Activated CD4-positive, alpha-beta T cell treated with anti-CD3 and anti-CD28 coated beads, Interleukin-2, Interleukin-4, amounts not matched to agents 100 ng/mL and 50 ng/mL, durations not matched to agents 16 hours and 8 hours (primary cell): ENCODE measurements at regions not wholly inside any gene's neighbourhood (a gene's known extent, or its start where the extent isn't known, plus 50 kb on each side); places are given as distances from the start of the nearest gene placed in this dataset.
A peak's percentile ranks its signal among the peaks of the same experiment; 100 is the strongest.

ENCODE experiments used
- DNase-seq: peaks from one replicate; pipeline ENCODE4 v3.0.0-alpha.2; 2020; ENCODE audit warnings: low spot score

DNA sequence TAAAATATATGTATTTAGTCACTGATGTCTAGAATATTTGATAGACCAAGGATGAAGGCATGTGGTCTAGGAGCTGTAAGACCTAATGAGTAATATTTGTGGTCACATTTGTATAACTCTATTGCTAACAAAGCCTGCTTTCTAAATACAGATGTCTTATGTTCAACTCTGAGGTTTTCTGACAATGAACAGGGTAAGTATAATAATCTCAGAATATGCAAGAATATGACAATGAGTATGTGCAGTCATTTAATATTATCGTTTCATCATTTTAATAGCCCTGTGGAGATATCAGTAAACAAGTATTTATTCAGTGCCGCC, 389.6 kb downstream of the LRIG3 start:
- DNase-seq: no peak

DNA sequence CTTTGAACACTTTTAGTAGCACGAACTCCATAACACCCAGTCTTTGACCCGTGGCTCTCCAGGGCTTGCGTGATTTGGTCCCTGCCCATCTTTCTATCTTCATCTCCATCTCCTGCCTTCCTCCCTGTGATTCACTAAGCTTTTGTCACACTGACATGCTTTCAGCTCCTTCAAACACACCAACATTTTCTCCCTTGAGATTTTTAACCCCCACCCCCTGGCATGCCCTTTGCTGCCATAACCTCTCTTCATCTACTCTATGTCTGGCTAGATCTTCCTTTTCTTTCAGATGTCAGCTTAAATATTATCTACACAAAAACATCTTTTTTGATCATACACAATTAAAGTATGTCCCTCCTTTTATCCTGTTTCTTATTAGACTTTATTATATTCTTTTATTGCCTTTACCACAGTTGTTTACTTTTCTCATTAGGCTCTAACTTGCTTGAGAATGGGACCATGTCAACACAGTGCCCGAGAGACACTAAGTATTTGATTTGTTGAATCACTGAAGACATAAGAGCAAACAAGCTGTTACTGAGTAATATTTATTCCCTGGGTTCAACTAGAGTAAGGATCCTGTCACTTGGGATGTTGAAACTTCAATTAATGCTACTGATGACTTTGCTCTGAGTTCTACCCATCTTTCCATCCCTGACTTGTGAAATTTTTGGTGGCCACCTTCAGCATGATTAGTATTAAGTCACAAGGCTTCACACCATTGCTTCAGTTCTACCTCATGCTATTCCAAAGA, 387.3 kb downstream of the LRIG3 start:
- no peak for DNase-seq

DNA sequence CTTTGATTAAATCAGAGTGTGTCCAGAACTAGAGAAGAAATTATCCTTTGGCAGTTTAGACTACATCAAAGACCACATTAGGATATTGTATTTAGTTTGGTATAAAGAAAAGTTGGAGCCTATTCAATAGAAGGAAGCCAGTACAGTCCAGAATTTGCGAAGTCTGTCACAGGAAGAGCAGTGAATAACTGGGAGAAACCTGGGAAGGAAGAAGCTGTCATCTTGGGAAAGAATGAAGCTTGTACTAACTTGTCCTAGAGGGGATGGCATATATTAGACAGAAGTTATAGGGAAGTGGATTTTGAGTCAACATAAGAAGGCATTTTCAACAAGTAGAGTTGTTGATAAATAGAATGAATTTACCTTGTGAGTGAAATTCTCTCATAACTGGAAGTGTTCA, 386.7 kb downstream of the LRIG3 start:
- DNase-seq: no peak

DNA sequence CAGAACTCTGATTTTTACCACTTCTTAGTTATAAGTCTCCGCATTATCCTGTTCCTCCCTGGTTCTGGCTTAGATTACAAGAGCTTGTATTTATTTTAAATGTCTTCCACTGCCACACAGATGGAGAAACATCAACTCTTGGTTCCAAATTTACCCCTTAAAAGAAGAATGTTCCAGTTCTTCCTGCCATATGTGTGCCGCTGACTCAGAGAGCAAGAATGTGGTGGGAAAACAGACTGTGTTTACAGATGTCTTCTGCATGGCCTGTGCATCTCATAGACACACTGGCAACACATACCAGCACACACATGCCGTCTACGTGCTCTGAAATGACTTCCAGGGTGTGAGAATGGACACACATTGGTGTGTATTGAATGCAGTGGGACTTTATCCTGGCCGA, 383.0 kb downstream of the LRIG3 start:
- DNase-seq: no peak

DNA sequence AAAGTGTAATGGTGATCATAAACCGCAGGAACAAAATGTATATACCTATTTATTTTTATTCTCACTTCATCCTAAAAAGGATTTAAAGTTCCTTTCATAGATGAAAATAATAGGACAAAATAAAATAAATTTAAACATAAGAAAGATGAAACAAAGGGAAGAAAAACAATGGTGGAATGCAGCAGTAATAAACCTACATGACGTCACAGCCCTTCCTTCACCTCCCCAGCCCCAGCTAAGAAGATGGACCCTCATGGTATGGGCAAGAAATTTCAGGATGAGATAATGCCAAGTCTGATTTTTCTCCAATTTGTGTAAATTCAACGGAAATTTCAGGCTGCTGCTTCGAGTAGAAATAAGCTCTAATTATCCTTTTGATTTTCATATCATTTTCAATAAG, 381.0 kb downstream of the LRIG3 start:
- no peak for DNase-seq

DNA sequence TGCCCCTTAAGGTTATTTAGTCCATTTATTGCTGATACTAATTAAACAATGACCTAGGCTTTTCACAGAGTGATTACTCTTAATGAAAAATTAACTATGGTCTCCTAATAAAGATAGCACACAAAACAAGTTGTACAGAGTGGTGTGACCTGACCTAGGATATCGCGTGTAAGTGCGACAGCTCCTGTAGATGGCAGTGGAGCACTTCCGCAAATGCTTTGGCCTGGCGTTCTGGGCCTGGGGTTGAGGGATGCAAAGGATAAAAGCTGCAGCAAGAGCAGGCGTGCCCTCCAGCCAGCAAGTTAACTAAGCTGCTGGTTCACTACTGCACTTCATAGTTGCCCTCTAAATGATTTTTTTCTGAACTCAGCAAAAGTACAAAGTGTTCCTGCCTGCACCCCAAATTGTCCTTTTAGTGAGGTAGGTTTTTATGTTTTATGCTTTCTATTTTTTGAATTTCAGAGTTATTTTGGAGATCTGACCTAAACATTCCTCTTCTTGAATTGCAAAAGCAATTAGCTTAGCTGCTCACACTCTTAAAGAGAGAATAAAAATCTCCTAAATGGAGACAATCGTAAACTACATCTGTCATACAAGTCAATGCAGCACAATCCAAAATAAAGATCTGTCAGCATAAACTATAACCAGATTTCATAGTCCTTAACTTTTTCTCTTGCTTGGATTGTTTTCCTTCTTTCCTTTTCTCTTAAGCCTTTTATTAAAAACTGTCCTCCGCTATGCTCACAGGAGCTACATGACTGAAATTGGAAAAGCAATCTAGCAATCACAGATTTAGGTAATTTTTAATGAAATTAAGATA, 379.6 kb downstream of the LRIG3 start:
- peak; percentile 27 for DNase-seq

DNA sequence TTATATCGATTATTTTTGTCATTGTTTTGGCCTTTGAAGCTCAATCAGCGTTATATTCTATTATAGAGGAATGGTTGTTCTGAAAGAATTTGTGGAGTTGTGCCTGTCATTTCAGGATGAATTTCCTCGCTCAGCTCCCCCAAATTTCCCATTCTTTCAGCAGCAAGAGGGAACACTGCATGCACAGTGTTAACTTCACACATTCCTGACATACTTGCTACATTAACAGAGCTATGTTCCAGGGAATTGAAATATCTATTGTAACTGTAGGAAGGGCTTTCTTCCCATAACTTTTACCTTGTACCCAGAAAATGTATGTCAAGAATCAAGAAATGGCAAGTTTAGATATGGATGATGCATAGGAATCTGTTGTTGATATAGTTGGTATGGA, 379.0 kb downstream of the LRIG3 start:
- DNase-seq: no peak

DNA sequence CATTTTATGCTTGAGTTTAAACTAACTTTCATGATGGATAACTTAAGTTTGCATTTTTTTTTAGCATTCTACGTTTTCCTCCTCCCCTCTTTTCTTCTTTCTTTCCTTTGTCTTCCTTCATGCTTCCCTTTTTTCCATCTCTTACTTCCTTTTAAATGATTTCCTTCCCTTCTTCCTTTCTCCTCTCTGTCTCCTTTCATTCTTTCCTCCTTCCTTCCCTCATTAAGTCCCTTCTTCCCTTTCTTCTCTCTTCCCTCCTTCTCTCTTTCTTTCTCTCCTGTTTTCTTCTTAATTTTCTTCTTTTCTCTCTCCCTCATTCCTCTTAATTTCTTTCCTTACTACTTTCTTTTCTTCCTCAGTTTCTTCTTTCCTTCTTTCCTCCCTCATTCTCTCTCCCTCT, 376.0 kb downstream of the LRIG3 start:
- no peak for DNase-seq

DNA sequence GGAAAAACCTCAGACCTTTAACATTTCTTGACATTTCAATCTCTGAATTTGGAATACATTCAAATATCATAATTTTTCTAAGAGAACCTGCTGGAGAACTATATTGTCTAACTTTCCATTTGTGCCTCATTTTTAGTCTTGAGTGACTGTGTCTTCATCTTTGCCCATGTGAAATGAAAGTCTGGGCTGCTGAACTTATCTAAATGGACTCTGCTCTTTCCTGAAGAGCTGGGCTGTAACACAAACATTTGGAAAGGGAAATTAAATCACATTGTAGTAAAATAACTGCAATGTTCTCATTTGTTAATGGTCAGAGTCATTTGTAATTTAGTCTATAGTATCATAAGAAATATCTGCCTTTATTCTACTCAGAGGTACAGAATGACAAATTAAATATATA, 373.1 kb downstream of the LRIG3 start:
- no peak for DNase-seq

DNA sequence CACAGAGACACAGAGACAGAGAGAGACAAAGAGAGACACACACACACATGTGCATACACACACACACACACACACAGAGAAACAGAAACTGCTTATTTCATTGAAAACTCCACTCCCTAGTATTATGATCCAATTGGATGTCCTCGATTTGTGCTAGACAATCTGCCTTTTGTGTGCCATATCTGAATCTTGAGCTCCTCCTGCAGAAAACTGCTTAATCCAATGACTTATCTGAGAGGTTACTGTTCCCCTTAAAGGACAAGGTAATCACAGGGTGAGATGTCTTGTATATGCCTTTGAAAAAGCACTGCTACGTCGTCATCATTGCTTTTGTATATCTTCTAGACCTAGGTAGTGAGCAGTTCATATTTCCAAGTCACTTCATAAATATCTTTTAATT, 371.5 kb downstream of the LRIG3 start:
- DNase-seq: no peak

DNA sequence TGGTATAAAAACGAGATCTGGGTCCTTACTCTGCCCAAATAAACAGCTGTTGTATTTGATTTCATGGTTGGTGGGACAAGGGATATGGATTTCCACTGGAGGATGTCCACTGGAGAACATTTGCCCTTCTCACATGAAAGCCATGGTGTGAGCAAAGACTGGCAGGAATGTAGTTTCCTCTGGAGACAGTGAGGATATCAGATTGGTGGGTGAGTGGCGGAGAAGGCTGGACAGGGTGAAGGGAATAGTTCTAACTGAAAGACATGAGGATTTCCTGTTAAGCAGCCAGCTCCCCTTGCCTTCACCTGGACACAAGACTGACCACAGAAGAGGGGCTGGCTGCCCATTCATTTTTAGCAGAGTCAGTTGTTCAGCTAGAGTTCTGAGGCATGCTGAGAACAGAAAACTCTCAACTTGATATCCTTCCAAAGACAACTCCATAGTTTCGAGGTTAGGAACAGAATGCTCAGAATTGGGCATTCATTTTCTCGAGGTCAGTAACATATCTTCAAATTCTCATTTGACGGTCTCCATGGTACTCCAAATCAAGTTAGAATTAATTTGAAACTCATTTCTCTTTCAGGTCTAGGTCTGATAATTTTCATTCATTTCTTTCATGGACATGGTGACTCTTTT, 365.7 kb downstream of the LRIG3 start:
- no peak for DNase-seq

DNA sequence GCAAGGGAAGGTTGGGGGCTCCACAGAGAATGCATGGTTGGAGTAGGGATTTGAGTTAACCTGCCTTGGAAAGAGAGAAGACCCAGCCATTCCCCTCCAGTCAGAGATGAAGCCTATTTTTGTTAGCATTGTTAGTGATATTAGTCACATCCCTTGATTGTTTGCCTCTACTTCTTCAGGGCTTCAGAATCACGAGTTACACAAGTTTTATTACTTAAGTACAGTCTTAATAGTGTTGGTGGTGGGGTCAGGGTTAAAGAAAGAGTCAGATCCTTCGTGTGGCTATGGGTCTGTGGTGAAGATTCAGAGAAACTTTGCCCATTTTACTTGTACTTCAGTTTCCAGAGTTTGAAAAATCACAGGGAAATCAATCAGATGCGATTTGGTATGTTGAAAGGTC, 363.1 kb downstream of the LRIG3 start:
- DNase-seq: no peak

DNA sequence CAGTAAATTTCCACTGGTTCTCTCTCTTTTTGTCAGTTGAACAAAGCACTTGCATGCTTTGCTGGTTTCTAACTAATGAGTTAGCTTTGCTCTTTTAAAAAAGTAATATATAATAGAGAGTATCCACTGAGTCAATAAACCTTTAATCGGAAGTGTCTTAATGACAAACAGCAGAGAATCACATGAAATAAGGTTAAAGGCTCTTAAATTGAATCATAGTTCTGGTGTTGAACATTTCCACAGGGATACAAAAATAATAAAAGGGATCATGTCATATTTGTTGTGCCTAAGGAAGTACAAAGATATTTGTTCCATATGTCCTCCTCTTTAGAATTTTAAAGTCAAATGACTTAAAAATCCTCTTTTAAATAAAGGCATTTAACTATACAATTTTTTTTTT, 362.6 kb downstream of the LRIG3 start:
- DNase-seq: no peak

DNA sequence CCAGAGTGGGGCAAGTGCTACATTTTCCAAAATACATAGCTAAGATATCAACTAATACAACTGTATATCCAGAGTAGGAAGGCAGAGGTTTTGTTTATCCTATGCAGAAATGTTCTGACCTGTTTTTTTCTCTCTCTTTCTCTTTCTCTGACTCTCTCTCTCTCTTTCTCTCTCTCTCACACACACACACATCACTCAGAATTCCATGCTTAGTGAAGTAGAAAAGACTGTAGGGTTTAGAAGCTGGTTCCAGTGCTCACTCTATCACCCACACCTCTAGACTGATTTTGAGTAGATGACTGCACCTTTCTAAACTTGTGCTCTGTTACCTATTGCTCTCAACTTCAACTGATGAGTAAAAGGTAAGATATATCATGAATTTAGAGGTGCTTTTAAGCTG, 356.7 kb downstream of the LRIG3 start:
- no peak for DNase-seq

DNA sequence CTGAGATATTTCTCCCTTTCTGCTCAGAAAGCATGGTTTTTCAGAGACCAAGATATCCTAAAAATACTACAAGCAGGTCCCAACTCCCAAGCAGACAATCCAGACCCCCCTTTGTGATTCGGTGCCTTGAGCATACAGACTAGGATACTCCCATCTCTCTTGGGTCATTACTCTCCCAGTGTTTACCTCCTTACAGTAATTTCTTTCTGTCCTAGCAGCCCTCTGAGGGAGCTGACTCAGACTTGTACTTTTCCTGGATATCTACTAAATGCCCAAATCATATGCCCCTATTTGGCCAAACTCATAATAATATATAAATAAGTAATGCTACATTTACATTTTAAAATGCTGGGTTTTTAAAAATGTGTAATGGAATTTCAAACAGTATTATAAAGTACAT, 355.6 kb downstream of the LRIG3 start:
- no peak for DNase-seq

DNA sequence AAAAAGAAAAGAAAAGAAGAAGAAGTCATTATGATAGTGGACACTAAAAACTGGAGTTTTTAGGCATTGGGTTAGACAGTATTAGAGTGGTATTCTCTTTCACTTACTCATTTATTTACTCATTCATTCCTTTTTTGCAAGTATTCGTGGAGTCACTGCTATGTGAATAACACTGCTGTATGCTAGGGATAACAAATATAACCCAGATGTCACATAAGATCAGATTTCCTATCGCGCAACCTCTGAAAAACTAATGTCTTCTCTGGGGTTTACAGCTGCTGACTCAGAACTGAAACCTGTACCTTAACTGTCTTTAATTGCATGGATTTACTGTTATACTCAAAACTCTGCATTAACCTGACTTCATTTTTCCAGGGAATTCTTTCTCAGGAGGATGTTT, 353.7 kb downstream of the LRIG3 start:
- no peak for DNase-seq

DNA sequence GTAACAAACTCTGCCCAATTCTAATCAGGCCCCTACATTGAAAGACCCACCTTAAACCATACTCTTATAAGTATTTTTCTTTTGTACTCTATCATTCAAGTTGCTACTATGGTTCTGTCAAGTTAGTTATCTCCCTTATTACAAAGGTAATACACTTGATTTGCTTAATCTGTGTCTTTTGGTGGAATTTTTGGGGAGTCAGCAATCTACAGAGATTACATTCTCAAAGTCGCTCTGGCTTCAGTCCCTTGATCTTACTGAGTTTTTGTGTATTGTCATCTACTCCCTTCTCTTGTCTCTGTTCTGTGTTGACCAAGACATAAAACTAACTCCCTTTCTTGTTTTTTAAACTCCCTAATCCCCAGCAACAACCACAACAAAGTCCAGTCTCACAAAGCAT, 353.1 kb downstream of the LRIG3 start:
- DNase-seq: no peak

DNA sequence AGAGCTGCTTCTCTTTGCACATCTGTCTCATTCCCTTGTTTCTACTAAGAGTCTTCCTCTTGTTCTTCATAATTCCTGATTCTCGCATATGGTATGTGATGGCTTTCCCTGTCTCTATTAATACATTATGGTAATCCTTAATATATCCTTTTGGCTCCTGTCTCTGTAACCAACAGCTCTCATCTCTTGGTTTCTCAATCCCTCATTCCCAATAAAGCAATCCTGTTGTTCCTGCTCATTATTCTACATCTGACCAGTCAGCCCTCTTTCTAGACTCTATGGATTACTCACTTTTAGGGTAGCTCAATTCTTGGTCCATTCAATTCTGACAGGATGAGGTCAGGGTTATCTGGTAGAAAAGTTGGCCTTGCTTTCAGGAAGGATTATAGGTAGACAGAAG, 349.9 kb downstream of the LRIG3 start:
- DNase-seq: no peak

DNA sequence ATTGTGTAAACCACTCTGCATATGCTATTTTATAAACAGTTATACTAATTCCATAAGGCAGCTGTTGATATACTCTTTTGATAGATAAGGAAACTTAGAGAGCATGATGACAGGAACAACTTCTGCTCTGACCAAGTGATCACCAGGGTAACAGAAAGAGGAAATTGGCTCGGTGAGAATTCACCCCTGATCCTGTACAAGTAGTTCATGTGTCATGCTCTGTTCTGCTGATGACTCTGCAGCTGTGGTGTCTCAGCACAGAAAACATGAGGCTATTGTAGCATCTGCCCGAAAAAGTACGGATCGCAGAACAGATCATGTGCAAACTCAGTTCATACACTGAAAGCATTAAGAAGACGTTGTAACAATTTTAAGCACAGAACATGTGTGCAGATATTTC, 345.0 kb downstream of the LRIG3 start:
- DNase-seq: no peak

DNA sequence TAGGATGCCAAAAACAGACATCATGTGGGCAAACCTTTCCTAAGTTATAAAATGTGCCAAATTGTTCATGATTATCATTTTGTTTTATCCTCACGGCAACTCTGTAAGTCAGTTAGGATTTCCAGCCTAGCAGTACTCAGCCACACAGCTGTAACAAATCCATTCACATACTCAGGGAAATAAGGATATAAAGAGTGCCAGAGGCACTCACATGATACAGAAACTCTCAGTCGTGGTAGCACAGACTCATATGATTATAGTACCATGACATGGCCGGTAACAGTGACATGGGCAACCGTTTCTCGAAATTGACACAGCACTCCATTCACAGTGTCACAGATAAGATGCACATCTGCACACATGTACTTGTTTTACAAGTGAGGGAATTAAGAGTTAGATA, 344.2 kb downstream of the LRIG3 start:
- DNase-seq: no peak

DNA sequence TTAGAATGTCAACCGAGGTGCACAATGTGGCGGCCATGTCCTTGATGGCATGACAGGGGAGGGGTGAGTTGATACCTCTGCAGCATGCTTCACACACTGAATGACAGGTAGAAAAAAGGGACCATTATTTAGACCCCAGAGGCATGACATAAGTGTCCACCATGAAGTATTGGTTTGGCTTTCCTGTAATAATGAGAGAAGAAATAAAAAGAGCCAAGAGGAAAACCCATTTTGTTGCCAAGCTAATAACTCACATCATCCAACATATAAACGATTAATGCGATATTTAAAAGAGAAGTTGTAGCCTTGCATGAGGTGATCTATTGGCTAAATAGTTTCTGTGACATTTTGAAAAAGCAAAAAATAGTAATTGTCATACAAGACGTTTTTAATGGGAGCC, 343.4 kb downstream of the LRIG3 start:
- no peak for DNase-seq

DNA sequence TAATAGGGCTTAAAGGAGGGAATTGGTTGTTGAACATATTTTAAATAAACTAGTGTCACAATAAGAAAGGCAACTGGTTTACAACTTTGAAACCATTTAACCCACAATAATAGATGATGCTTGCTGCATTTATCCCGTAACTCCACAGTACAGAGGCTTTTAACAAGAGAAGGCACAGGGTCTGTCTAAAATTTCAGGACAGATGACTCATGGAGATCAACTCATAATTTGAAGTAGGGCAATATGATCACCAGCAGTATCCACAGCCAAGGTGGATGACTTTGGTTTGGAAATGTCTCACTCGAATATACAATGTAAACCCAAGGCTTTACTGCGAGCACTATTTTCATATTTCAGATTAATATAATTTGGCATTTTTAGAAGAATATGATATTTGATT, 340.2 kb downstream of the LRIG3 start:
- no peak for DNase-seq

DNA sequence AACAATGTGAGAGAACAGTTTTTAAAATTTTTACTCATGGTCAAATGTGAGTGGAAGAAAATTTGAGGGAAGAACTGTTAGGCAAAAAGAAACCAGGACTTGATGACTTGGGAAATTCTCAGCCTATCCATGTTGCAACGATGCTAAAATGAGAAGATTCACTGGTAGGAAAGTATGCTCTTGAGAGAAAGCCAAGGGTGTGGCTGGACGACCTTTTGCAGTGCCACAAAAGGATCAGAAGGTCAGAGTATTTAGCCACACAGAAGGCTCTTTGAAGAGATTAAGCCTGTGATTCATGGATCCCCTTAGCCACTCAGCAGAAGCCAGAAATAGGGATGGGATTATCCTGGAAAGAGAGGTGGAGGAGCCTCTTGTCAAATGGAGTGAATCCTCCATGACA, 336.8 kb downstream of the LRIG3 start:
- no peak for DNase-seq

DNA sequence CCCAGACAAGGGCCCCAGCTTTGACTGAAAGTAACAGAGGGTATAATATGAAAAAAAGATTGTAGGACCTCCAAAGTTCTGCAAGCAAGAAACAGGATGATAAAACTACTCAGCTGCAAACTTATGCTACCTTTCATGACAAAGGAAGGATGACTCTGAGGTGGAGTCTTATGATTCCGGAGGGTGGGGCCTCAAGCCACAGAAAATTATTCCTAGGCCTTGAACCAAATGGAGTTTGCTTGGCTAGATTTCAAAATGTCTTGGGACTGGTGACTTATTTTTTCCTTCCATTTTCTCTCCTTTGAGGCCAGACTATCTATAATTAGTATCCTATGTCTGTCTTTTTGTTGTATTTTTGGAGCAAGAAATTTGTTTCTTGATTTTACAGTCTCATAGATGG, 336.4 kb downstream of the LRIG3 start:
- DNase-seq: no peak
